Ishikawa (cell line): ENCODE measurements at regions not wholly inside any gene's neighbourhood (a gene's known extent, or its start where the extent isn't known, plus 50 kb on each side); places are given as distances from the start of the nearest gene placed in this dataset.

Source experiments
- CEBPB ChIP-seq: IDR thresholded peaks from 2 replicates; pipeline ENCODE4 v1.6.1; 2012
- CREB1 ChIP-seq: IDR thresholded peaks from 2 replicates; pipeline ENCODE4 v1.6.1; 2012; ENCODE audit warnings: low read depth
- EGR1 ChIP-seq: IDR thresholded peaks from 2 replicates; pipeline ENCODE4 v1.6.1; 2012
- EP300 ChIP-seq: IDR thresholded peaks from 2 replicates; pipeline ENCODE4 v1.6.1; 2012; ENCODE audit warnings: borderline replicate concordance
- FOXM1 ChIP-seq: IDR thresholded peaks from 2 replicates; pipeline ENCODE4 v1.6.1; 2012; ENCODE audit warnings: low read depth, borderline replicate concordance
- NFIC ChIP-seq: IDR thresholded peaks from 2 replicates; pipeline ENCODE4 v1.6.1; 2012
- RAD21 ChIP-seq: IDR thresholded peaks from 2 replicates; pipeline ENCODE4 v1.6.1; 2012; ENCODE audit warnings: low read depth
- TAF1 ChIP-seq: IDR thresholded peaks from 2 replicates; pipeline ENCODE4 v1.6.1; 2012; ENCODE audit warnings: low read depth, mild to moderate bottlenecking
- TCF12 ChIP-seq: IDR thresholded peaks from 2 replicates; pipeline ENCODE4 v1.6.1; 2012; ENCODE audit warnings: low read depth
- TEAD4 ChIP-seq: IDR thresholded peaks from 2 replicates; pipeline ENCODE4 v1.6.1; 2012
- YY1 ChIP-seq: IDR thresholded peaks from 2 replicates; pipeline ENCODE4 v1.6.1; 2012; ENCODE audit warnings: low read depth
- ZBTB7A ChIP-seq: IDR thresholded peaks from 2 replicates; pipeline ENCODE4 v1.6.1; 2012; ENCODE audit warnings: low read depth
- TF ChIP-seq, protein P1 (sequence below): IDR thresholded peaks from 2 replicates; pipeline ENCODE4 v1.6.1; 2012
- TF ChIP-seq, protein P2 (sequence below): IDR thresholded peaks from 2 replicates; pipeline ENCODE4 v1.6.1; 2012
- TF ChIP-seq, protein P3 (sequence below): IDR thresholded peaks from 2 replicates; pipeline ENCODE4 v1.6.1; 2012; ENCODE audit warnings: low read depth, mild to moderate bottlenecking

DNA sequence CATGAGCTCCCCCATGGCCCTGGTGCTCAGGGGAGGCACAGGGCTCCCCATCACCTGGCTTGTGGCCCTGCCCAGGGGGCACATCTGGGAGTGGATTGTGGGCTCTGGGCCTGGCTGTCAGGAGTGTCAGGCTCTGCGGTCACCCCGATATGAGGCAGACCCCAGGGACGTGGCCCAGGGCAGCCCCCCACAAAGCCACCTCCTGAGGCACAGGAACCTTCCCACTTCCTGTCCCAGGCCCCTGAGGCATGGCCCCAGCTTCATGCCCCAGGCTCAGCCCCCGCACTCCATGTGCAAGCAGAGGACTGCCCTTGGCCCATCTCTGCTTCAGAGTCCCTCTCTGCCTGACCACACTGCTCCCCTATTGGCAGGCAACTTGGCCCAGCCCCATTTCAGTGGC is 160.3 kb downstream of the PCTP start:
- TF ChIP-seq RAD21 (no peak), FOXM1 (no peak), YY1 (no peak), CREB1 (no peak)
- TF ChIP-seq, protein P1, sequence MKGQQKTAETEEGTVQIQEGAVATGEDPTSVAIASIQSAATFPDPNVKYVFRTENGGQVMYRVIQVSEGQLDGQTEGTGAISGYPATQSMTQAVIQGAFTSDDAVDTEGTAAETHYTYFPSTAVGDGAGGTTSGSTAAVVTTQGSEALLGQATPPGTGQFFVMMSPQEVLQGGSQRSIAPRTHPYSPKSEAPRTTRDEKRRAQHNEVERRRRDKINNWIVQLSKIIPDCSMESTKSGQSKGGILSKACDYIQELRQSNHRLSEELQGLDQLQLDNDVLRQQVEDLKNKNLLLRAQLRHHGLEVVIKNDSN: no peak

DNA sequence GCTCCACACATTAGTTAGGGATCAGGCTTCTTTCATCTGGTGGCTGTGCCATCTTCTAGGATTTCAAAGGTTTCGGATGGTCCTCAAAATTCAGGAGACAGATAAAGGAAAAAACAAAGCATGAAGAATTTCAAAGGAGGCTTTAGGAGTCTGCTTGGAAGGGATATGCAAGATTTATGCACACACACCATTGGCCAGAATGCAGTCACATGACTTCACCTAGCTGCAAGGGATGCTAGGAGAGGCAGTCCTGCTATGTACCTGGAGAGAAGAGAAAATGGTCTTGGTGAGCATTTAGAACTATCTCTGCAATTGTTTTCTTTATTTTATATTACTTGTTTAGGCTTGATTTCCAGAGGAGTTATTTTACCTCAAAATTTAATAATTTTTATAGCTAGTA is 174.6 kb downstream of the PCTP start:
- TF ChIP-seq, protein P1: no peak
- no peak for TF ChIP-seq RAD21
- no peak for TF ChIP-seq ZBTB7A
- no peak for TF ChIP-seq CEBPB
- no peak for TF ChIP-seq NFIC
- TF ChIP-seq YY1: no peak
- TF ChIP-seq CREB1: no peak
- no peak for TF ChIP-seq EP300
- no peak for TF ChIP-seq TAF1
- TF ChIP-seq TEAD4: no peak
- TF ChIP-seq, protein P2, sequence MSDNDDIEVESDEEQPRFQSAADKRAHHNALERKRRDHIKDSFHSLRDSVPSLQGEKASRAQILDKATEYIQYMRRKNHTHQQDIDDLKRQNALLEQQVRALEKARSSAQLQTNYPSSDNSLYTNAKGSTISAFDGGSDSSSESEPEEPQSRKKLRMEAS: no peak
- TF ChIP-seq, protein P3, sequence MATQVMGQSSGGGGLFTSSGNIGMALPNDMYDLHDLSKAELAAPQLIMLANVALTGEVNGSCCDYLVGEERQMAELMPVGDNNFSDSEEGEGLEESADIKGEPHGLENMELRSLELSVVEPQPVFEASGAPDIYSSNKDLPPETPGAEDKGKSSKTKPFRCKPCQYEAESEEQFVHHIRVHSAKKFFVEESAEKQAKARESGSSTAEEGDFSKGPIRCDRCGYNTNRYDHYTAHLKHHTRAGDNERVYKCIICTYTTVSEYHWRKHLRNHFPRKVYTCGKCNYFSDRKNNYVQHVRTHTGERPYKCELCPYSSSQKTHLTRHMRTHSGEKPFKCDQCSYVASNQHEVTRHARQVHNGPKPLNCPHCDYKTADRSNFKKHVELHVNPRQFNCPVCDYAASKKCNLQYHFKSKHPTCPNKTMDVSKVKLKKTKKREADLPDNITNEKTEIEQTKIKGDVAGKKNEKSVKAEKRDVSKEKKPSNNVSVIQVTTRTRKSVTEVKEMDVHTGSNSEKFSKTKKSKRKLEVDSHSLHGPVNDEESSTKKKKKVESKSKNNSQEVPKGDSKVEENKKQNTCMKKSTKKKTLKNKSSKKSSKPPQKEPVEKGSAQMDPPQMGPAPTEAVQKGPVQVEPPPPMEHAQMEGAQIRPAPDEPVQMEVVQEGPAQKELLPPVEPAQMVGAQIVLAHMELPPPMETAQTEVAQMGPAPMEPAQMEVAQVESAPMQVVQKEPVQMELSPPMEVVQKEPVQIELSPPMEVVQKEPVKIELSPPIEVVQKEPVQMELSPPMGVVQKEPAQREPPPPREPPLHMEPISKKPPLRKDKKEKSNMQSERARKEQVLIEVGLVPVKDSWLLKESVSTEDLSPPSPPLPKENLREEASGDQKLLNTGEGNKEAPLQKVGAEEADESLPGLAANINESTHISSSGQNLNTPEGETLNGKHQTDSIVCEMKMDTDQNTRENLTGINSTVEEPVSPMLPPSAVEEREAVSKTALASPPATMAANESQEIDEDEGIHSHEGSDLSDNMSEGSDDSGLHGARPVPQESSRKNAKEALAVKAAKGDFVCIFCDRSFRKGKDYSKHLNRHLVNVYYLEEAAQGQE: no peak
- TF ChIP-seq EGR1: no peak
- TF ChIP-seq TCF12: no peak
- TF ChIP-seq FOXM1: no peak

DNA sequence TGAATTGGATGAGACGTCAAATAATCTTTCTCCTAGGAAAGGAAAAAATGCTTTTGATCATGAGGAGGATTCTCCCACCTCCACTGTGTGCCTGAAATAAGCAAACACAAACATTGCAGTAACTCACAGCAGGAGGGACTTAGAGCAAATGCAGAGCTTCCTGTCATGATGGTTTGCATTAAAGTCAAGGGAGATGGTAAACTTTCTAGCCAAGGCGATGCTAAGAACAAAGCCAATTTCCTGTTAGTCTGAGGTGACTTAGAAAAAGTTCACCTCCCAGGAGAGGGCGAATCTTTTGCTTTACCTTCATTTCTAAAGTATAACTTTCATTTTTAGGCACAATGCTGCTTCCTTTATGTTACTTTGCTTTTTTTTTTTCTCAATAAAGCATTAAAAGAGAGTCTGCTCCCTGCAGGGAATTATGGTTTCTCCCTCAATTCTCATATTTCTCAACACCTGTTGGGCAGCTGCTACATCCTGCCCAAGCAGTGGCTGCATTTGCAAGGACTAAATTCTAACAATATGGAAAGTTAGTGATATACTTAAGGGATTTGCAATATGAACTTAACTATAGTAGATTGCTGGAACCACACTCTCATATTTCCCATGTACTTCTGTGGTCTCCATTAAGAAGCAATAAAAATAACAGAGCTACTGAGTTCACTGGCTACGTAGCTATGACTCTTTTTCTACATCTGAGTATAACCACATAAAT is 175.6 kb downstream of the PCTP start:
- TF ChIP-seq ZBTB7A (no peak), CREB1 (no peak)

DNA sequence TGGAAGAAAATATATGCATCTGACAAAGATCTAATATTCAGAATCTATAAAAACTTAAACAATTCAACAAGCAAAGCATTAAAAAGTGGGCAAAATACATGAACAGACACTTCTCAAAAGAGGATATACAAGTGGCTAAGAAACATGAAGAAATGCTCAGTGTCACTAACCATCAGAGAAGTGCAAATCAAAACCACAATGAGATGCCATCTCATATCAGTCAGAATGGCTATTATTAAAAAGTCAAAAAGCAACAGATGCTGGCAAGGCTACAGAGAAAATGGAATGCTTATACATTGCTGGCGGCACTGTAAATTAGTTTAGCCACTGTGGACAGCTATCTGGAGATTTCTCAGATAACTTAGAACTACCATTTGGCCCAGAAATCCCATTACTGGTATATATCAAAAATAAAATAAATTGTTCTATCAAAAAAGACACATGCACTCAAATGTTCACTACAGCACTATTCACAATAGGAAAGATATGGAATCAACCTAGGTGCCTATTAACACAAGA is 179.5 kb downstream of the PCTP start:
- TF ChIP-seq TEAD4 (no peak), NFIC (no peak), EGR1 (no peak), RAD21 (no peak), CEBPB (no peak), TAF1 (no peak), ZBTB7A (no peak), CREB1 (no peak), EP300 (no peak), TCF12 (no peak), YY1 (no peak)
- TF ChIP-seq, protein P3: no peak
- TF ChIP-seq, protein P1: no peak
- TF ChIP-seq, protein P2: no peak

DNA sequence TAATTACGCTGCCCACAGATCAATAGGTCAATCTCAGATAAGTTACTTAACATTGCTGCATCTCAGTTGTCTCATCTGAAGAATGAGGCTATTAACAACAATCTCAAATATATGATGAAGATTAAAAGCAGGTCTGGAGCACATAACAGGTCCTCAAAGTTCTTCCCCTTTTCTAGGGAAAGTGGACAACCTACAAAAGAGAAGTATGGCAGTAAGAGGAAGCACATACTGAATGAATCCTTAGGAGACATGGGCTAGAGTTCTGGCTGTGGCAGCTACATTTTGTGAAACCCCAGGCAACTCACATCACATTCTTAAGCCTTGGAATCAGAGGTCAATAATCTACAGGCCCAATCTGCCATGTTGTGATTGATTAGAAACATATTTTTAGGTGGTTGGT is 180.6 kb downstream of the PCTP start:
- TF ChIP-seq TCF12: no peak
- no peak for TF ChIP-seq CREB1
- TF ChIP-seq CEBPB: no peak
- TF ChIP-seq NFIC: no peak
- TF ChIP-seq, protein P2: no peak
- no peak for TF ChIP-seq FOXM1
- TF ChIP-seq EGR1: no peak

DNA sequence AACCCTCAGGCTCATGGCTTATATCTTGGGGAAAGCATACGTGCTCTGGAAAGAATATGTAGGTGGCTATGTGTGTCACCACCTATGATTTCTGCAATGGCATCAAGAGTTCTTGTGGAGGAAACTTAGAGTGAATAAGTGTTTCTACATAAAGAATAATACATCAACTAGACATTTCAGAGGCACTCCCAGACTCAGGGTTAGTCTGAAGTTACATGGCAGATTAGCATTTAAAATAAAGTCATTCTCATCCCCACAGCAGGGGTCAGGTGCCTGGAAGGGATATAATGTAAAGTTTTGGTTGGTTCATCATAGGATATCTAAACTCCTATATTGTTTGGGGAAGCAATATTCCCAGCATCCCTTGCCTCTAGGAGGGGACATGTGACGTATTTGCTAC is 182.1 kb downstream of the PCTP start:
- no peak for TF ChIP-seq CEBPB
- TF ChIP-seq TEAD4: no peak
- no peak for TF ChIP-seq EP300
- TF ChIP-seq NFIC: no peak
